Hematopoietic multipotent progenitor cell treated with erythropoietin and hydrocortisone succinate and interleukin-3 and kit ligand, for 17 days (in vitro differentiated cells): ENCODE measurements at regions not wholly inside any gene's neighbourhood (a gene's known extent, or its start where the extent isn't known, plus 50 kb on each side); places are given as distances from the start of the nearest gene placed in this dataset.
"Not testable (repeated sequence)": the region's sequence is repeated elsewhere in the genome, so short reads cannot be mapped to it uniquely, and the experiment has no call there.

Source experiments
- DNase-seq: peaks from one replicate; pipeline ENCODE4 v3.0.0-alpha.2; 2015; ENCODE audit warnings: low spot score

GRCh38 chrX:52585892-52586291 lies 68.8 kb downstream of the SSX7 start:
- DNase-seq = no peak

- no peak for DNase-seq
Measured at GRCh38 chrX:52577464-52578173, 60.8 kb upstream of the XAGE1B start.

- DNase-seq = no peak
Measured at GRCh38 chrX:52576946-52577345, 60.1 kb upstream of the XAGE1B start.

GRCh38 chrX:52576474-52576873 lies 59.6 kb upstream of the XAGE1B start:
- DNase-seq = no peak

- peak; percentile 59 for DNase-seq
Measured at GRCh38 chrX:52574416-52575275, 57.8 kb upstream of the XAGE1B start.

GRCh38 chrX:52568146-52568545 lies 51.3 kb upstream of the XAGE1B start:
- not testable (repeated sequence) for DNase-seq
